ENCODE measurements at regions not wholly inside any gene's neighbourhood (a gene's known extent, or its start where the extent isn't known, plus 50 kb on each side); places are given as distances from the start of the nearest gene placed in this dataset.

- no peak for DNase-seq (ENCODE audit: low spot score)
Observed at GRCh38 chr10:62870866-62871265, 54.7 kb upstream of the EGR2 start.

DNA sequence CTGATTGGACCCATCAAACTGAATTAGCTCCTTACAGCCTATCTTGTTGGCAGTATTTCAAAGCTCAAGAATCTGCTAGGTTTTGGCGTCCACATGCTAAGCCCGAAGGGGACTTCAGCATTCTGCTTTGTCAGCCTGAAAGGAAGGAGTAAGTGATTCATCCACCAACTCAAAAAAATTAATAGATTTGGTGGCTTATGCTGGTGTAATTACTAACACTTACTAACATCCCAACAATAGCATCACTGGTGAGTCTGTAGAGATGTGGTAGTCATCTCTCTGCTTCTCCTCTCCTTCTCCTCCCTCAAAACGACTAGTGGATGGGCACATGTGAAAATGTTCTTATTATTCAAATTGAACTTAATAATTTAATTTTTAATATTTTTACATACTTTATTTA, 53.8 kb upstream of the EGR2 start:
- no peak for DNase-seq (ENCODE audit: low spot score)

GRCh38 chr10:62866941-62867340, 50.8 kb upstream of the EGR2 start:
- DNase-seq (ENCODE audit: low spot score), result no peak

- DNase-seq (ENCODE audit: low spot score), result no peak
Observed at GRCh38 chr10:62866451-62866850, 50.3 kb upstream of the EGR2 start.

Measured in COLO829 (cell line).